Dermis microvascular lymphatic vessel endothelial cell (primary cell): ENCODE measurements at regions not wholly inside any gene's neighbourhood (a gene's known extent, or its start where the extent isn't known, plus 50 kb on each side); places are given as distances from the start of the nearest gene placed in this dataset.

Experiments used
- DNase-seq, 2 donors: peaks; one replicate each; pipeline versions ENCODE4 v3.0.0 to v3.0.0-alpha.2; 2010; ENCODE audit warnings: low read depth in 2 of 2

DNA sequence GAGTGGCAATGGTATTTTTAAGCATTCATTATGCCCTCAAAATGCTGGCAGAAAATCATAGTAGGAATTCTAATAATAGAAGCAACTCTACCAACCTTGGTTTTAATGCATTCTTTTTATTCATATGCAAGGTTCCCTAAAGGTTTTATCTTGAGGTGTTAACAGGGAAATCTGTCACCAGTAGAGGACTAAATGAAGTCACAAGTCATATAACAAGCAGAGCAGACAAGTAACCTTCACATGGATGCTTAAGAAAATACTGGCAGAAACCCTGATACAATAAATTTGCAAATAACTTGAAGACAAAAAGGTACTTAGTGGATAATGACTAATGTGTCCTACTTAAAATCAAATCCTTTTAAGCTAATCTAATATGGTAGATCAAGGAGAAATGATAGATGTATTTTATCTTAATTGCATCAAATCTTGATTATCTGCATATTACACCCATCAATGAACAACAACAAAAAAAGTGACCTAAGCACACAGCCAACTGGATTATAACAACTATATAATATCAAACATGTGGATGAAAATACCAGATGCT, 73.3 kb downstream of the RFC3 start:
- no peak for DNase-seq

DNA sequence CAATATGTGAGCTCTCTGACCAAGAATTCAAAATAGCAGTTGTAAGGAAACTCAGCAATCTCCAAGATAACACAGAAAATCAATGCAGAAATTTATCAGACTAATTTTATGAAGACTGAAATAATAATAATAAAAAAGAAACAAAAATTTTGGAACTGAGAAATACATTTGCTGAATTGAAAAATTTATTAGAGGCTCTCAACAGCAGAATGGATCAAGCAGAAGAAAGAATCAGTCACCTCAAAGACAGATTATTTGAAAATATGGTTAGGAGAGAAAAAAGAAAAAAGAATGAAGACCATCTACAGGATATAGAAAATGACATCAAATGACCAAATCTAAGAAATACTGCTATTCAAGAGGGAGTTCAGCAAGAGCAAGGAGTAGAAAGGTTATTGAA, 75.6 kb downstream of the RFC3 start:
- DNase-seq, result no peak

DNA sequence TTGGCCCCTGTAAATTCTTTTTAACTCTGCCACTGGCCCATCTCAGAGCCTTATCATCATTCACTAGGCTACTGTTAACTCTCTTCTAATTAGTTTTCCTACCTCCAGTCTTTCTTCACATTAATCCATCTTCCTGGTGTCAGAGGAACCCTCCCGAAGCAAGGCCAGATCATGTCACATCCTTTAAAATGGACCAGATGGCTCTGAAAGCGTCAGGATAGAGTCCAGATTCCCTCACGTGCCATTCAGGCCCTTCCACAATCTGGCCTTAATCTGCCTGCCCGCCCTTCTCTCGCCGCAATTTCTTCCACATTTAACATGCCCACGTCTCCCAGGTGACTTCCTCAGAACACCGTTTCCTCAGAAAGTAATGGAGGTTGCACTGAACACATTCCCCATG, 86.5 kb downstream of the RFC3 start:
- DNase-seq, result no peak

DNA sequence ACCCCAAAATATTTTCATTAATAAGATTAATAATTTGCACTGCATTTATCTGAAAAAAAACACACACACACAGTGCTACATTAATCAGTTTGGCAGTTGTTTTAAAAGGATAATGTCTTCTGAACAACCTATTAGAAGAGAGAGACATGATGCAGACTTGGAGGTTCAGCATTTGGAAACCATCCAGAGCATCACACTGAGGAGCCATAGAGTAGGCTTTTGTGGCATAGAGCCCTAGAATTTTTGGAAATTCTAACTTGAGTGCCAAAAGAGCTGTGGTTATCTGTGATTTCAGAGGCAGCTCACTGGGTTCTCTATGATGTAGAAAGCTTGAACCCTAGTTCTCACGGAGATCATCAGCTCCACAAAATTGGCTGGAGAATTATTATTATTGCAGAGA, 90.2 kb downstream of the RFC3 start:
- DNase-seq, result no peak

DNA sequence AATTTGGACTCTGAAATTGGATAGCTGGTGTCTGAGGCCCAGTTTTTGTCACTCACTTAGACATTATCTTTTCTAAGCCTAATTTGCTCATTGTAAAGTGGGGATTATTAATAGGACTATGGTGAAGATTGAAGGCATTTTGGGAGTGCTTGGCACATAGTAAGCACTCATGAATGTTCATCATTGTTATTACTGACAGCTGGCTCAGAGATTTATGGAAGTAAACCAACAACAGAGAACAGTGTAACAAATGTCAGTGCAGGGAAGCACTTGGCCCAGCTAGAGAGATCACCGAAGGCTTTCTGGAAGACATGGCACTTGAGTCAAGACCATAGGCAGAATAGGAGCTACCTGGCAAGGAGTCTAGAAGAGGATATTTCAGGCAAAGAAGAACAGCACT, 92.3 kb downstream of the RFC3 start:
- no peak for DNase-seq

DNA sequence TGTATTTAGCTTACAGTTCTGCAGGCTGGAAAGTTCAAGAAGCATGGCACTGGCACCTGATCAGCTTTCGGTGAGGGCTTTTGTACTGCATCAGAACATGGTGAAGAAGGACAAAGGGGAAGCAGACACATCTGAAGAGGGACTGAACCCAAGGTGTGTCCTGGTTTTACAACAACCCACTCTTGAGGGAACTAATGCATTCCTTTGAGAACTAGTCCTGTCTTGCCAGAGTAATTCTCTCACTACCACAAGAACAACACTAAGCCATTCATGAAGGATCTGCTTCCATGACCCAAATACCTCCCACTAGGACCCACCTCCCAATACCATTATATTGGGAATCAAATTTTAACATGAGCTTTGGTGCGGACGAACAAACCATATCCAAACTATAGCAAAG, 93.6 kb downstream of the RFC3 start:
- DNase-seq, result no peak

DNA sequence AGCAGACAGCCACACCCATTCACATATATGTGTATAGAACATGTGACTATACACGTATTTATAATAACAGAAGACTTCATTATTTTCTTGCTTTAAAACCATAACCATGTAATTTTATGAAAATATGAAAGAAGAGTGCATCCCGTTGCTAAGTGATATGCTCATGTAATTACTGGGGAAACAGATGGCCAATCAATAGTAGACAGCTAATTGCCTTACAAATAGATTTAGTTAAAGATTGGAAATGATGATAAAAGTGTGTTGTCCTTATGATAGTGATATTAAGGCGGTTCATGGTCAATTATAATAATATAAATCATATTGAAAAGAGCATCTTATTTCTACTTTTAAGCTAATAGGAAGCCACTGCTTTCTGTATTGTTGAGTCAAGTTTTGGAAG, 95.9 kb downstream of the RFC3 start:
- DNase-seq, result no peak

DNA sequence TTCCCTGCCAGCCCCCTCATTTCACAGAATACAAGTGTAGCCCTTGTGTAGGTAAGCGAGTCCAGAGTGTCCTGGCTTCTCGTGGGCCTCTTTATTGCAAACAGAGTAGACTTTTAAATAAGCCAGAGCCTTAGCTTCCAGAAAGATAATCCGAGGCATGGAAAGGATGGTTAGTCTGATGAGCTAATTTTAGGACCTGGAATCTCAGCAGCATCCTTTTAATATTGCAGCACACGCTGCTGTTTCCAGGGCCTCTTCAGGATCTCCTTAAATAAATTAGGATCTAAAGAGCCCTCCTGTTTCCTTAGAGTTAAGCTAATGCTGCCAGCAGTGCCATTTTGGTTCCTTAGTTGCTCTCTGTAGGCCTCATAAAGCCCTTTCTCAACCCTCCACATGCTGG, 99.2 kb downstream of the RFC3 start:
- DNase-seq, result no peak

DNA sequence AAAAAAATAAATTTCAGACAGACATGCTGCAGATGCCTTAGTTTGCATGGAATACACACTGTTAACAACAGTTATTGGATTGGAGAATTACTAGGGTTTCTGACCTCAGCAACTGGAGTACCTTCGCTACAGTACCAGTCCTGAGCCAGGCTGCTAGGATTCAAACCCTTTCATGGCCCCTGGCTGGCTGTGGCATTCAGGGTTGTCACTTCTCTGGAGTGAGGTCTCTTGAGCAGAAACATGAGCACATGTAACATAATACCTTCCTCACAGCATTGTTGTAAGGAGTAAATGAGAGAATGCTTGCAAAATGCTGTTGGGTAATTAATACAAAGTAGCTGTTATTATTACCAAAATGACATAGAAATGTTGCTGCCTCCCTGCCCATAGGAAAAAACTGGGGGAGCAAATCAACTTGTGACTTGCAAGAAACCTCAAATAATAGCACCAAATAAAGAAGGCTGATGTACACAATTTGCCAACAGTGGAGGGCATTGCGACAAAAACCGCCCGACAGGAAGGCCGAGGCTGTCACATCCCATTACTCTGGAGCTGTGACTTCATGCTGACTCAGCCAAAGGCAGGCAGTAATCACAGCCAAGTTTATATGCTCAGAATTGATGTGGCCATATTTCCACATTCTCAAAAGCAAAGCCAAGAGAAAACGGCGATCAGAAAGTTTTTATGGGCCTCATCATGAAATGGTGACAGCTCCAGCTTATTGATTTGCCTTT, 100.4 kb downstream of the RFC3 start:
- DNase-seq, result peak; percentile 5 to 31

DNA sequence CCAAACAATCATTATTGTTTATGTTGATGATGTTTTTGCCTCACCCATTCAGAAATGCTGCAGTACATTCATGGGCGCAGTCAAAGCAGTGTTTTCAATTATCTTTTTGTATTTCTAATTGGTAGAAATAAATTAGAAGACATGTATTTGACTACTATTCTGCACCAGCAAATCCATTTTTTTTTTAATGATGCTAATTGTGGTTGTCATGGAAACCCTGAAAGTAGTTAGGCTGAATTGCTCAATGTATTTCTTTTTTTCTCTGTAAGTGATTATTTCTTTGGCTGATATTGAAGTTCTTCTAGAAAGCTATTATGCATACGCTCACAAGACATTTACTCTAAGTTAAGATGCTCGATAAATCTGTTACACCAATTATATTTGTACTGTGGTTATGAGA, 101.2 kb downstream of the RFC3 start:
- no peak for DNase-seq

DNA sequence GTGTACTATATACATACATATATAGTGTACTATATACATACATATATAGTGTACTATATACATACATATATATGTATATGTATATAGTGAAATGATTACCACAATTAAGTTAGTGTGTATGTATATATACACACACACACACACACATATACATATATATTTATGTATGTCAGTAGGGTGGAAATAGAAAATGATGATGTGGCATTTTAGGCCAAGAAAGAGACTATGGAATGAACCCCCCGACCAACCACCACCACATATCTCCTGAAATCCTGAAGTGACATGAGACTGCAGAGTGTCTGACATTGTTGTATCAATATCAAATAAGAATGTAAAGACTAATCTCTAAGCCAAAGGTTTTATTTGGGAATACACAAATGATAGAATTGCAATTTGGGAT, 107.6 kb downstream of the RFC3 start:
- no peak for DNase-seq

DNA sequence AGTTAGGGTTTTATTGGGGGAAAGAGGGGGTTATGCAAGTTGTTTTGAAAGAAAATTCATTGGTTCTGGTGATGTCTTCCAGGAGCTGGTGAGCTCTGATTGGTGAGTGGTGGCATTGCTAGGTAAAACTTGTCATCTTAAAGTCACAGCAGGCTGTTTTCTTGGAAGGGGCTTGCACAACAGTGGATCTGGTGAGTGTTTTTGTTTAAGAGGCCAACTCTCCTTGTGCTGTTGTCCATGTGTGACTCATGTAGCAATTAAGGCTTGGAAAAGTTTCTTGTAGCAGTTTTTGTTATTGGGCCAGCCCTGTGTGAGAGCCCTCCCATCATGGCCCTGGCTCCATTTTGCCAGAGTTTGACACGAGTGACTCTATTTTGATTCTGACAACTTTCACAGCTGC, 109.4 kb downstream of the RFC3 start:
- DNase-seq, result no peak

DNA sequence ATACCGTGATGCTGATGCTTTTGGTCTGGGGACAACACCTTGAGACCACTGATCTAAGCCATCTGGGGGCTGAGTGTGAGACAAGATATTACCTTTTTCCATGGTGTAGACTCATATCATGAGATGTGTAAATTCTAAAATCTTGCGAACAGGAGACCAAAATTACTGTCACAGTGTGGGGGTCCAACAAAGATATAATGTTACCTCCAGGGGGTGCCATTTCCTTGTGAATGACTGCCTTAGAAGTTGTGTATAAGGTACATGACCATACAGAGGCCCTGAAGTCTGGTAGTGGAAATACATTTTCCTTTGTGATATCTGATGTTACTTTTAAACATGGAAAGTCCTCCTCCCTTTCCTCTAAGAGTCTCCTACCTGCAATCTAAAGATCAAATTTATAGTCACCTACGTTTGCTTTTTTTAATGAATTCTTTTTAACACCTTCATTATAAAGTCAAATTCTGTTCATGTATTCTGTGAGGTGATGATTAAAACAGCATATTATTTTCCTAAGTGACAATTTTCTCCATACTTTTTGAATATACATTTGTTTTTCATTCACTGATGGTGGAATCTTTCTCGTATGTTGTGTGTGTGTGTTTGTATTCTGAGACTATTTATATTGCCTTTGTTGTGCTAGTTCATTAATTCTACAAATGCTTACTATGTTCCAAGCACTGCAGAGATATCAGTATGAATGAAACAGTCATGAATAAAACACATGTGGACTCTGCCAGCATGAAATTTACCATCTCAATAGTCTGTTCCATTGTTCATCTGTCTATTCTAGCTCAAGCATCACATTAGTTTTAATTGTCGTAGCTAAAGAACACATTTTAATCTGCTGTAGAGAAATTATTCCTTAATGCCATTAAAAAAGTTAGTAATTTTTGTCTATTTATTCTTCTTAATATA, 113.7 kb downstream of the RFC3 start:
- peak; percentile 15 to 58 for DNase-seq

DNA sequence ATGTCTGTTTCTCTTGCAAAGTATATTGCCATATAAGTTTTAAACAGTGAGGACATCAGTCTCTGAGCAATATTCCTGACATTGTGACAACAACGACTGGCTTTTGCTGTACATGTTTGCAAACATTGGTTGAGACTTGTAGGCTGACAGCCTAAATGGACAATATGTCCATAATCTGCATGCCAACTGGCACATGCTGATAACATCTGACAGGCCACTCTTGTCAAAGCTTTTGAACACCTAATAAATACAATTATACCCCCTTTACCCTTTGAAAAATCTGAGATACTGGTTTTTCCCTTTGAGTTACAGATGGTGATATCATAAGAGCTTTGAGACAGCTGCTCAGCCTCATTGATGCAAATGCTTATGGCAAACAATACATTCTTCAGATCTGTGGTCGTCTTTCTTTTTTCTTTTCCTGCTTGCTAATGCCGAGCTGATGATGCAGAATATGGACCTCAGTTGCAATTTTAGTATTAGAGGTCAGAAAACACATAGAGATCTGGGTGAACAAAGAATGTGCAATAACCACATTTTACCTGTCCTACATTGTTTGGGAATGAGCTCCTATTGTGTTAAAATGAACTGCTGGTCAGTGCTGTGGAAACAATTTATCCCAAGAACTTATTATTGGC, 114.9 kb downstream of the RFC3 start:
- DNase-seq, result no peak

DNA sequence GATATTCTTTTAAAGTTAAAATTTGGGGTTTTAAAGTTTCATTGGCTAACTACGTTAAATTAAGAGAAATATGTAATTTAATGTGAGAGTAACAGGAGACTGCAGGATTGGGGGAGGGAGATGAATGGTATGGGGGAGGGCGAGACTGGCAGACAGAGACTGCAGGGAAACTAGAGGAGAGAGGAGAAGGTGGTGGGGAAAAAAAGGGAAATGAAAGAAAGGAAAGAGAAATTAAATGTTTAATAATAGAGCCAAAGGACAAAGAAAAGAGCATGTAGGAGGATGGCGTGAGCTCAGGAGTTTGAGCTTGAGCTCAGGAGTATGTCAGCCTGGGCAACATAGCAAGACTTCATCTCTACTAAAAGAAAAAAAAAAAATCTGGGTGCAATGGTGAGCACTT, 115.9 kb downstream of the RFC3 start:
- DNase-seq, result no peak

DNA sequence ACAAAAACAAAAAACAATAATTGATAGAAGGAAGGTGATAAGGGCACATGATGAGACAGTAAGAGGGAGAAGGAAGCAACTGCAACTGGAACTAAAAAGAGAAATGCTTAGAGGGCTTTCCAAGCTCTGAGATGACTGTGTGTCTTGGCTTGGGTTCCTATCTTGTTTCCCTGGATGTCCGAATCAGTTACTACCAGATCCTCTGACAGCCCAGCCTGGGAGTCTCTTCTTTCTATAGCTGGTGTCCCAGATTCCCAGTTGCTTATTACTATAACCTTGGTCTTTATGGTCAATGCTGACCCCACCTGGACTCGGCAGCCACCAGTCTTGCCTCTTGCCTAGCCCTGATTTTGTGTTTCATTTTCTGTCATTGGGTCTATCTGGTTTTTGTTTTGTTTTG, 116.4 kb downstream of the RFC3 start:
- no peak for DNase-seq

DNA sequence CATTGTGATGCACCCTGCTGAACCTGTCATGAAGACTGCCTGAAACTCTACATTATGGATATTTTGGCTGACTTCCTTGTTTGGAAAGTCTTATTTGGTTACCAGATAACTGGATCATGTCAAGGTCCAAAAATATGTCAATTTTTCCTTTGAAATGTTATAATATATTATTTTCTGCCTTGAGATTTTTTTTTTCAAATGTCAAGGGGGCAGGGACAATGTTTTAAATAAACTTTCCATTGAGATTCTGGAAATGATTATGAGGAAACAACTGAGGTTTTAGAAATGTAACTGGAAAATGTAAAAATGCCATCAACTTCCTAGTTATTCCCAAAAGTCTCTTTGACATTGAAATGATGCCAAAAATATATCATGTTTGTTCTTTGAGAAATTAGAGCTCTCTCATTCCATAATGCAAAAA, 117.0 kb downstream of the RFC3 start:
- DNase-seq, result no peak

DNA sequence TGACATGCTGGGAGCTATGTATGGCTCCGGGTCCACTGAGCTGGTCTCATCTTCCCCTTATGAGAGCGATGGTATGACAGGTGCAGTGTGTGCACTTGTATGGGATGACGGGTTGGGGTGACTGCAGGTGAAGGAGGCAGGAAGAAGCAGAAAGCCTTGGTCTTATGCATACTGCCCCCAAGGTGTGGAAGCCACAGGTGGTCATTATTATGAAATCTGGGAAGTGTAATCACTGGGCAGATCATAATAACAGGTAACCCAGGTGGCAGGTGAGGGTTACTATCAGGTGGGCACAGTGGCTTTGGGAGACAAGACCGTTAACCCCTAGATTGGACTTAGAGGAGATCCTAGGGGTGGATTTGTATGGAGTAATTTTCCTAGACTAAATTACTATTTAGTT, 118.0 kb downstream of the RFC3 start:
- DNase-seq, result no peak

DNA sequence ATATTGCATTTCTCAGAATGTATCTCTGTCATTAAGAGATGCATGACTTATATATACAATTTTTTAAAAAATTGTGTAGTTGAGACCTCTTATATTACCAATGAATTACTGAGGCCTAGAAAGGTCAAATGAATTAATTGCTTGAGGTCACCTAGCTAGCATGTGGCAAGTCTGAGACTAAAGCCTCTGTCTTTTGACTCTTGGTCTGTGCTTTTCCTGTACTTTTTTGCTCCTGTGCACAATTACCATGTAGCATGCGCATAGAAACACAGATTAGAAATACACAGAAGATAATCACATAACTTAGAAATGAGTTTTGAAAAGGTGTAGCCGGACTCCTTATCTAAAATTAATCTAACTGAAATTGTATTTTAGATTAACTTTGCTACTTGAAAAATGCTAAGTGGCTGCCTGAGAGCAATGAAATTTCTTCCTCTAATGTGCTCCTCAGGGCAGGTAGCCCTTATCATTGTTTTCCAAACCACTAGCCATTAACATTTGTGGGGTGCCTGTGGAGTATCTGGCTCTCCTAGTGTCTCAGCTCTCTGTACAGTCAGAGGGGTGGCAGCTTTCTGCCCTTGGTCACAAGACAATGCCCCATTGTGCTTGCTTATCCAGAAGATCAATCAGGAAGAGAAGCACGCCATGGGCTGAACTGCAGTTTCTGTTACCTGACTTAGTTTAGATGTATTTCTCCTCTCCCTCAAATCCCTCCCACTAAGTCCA, 119.6 kb downstream of the RFC3 start:
- DNase-seq, result no peak

DNA sequence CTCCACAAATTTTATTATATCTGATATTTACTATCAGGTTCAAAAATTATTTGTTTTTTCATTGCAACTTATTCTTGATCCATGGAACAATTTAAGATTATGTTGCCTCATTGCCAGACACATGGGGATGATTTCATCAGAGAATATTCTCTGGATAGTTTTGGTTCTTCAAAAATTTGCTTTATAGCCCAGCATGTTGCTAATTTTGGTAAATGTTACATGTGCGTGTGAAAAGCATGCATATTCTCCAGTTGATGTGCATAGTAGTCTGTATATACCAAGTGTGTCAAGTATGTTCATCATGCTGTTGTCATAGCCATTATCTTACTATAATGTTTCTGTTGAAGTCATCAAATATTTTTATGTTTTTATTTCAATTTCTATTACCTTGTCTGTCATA, 122.3 kb downstream of the RFC3 start:
- no peak for DNase-seq

DNA sequence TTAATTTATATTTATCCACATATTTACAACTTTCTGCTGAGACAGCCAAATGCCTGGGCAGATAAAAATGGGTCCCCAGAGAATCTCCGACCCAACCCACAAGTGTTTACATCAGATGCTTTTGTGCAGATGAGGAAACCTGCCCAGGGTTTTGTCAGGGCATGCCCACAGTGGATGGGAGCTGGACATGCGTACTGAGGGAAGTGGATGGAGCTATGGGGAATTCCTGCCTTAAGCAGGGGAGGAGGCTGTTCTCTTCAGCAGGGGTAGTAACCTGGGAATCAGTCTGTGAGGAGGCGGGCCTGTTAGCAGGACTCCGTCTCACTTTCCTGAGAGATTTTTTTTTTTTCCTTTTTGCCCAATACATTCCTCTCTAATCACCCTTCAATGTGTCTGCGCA, 122.9 kb downstream of the RFC3 start:
- DNase-seq, result peak in 1 of 2 donors; percentile 33

DNA sequence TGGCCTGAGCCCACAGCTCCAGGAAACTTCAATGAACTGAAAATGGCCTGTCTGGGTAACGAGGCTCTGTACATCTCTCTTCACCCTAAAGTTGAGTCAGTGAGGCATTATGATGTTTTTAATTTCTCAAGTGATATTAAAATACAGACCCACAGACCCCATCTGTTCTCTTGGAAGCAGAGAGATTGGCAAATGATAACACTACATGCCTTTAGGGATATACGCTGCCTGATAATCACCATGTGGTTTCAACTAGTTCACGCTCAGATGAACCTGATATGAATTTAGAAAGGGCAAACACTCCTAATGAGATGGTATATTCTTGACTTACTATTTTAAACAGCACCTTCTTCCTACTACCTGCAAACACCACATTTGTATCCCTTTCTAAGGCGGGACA, 127.5 kb downstream of the RFC3 start:
- DNase-seq, result no peak
